GM19328 (cell line): ENCODE measurements at regions not wholly inside any gene's neighbourhood (a gene's known extent, or its start where the extent isn't known, plus 50 kb on each side); places are given as distances from the start of the nearest gene placed in this dataset.

Experiments
- ATAC-seq: cut with Tn5 transposase; IDR thresholded peaks from one replicate; pipeline ENCODE4 v1.9.1; 2021; ENCODE audit warnings: mild to moderate bottlenecking, moderate library complexity; ENCODE audit not compliant: unreplicated experiment

DNA sequence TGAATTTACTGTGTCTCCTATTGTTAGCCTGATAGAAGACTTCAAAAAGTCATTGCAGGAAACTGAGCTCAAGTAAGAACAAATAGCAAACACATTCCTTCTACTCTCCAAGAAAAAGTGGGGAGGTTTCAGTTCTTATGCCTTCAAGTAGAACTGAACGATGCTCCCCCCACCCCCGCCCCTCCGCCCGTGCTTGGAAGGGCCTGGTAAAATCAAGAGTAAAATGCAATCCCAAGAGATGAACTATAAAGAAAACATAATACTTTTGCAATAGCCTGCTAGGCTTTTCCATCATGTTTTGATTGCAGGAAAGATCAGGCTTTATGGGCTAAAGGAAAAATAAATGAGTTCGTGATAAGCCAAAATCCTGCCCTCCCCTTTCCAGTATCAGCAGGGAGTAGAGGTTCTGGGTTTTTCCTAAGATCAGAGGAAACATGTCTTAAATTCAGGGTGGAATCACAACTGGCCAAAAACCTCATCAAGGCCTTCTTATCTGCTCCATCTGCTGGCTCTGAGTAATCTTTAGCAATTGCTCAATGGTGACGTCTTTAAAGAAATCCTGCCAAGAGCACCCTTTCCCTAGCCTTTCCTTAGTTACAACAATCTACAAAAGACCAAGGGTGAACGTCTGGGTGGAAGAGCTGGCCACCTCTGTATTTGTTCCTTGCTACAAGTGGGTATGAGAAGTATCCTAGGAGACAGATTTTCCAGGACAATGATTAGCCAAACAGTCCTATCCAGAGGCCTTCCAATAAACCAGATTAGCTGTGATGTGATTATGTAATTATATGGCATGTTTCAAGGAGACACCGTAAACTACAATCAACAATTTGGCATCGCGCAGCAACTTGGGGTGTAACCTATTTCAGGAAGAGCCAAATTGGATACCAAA, 66.3 kb upstream of the FAM9C start:
- ATAC-seq, result no peak

GRCh38 chrX:13109817-13110216, 65.4 kb upstream of the FAM9C start:
- ATAC-seq, result no peak

- no peak for ATAC-seq
Observed at GRCh38 chrX:13103914-13104274, 59.5 kb upstream of the FAM9C start.

DNA sequence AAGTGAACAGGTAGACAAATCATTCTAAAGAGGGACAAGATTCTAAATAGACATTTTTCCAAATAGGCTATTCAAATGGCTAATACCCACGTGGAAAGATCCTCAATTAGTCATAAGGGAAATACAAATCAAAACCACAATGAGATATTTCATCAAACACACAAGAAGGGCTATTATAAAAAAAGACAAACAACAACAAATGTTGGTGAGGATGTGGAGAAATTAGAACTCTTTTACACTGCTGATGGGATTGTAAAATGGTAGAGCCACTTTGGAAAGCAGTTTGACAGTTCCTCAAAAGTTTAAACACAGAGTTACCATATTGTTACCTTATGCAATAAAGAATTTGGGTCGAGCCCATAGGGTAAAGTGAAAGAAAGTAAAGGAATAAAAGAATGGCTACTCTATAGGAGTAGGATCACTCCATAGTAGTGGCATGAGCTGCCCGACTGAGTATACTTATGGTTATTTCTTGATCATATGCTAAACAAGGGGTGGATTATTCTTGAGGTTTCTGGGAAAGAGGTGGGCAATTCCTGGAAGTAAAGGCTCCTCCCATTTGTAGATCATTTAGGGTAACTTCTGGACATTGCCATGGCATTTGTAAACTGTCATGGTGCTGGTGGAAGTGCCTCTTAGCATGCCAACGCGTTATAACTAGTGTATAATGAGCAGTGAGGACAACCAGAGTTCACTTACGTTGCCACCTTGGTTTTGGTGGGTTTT, 58.9 kb upstream of the FAM9C start:
- no peak for ATAC-seq

DNA sequence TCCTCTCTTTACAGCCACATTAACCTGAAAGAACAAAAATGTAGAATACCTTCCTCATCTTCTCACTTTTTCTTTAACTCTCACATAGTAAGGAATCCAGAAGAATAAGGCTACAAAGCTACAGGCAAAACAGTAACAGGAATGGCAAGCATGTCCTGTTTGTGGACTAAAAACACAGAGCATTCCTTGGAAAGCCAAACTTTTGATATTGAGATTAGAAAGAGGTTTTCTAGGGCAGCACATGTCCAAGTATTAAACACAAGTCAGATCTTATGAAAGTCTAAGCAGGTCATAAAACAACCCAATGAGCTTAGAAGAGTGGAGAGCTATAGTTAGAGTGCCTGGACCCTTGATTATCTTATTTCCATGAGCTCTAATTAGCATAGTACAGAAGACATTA, 58.2 kb upstream of the FAM9C start:
- ATAC-seq, result no peak

GRCh38 chrX:13101441-13102139, 57.2 kb upstream of the FAM9C start:
- no peak for ATAC-seq

DNA sequence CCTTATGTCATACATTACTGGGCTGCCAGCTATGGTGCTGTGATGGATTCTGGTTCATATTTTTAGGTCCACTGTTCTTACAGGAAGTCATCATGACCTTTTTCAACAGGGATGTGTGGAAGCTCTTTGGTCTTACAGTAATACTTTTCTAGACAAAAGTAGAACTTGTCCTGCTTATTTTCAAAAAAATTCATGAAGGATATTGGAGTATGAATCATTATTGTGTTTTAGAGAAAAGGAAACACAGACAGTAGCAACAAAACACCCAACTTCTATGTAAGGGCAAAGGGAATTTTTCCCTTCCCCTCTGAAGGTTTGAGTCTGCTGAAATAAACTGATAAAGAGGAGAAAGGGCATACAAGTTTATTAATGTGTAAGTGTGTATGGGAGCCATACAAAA, 54.7 kb upstream of the FAM9C start:
- ATAC-seq, result no peak

- no peak for ATAC-seq
Observed at GRCh38 chrX:13096728-13097127, 52.3 kb upstream of the FAM9C start.

GRCh38 chrX:13094828-13095341, 50.5 kb upstream of the FAM9C start:
- ATAC-seq, result no peak

DNA sequence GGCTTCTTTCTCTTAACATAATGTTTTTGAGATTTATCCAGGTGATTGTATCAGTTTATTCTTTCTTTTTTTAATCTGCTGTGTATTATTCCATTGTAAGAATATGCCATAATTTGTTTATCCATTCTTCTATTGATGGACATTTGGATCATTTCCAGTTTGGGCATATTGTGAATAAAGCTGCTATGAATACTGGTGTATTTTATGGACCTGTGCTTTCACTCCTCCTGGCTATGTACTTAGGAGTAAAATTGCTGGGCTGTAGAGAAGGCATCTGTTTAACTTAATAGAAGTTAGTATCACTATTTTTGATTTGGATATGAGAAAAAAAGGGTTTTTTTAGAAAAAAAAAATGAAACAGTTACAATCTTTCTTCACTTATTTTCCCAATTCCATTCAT, 50.0 kb upstream of the FAM9C start:
- no peak for ATAC-seq
